ENCODE measurements at regions not wholly inside any gene's neighbourhood (a gene's known extent, or its start where the extent isn't known, plus 50 kb on each side); places are given as distances from the start of the nearest gene placed in this dataset.

- Histone ChIP-seq H3K9me3 (no peaks in the 10 kb centered on the region), H3K27me3 (no peaks in the 10 kb centered on the region), H3K36me3 (no peaks in the 10 kb centered on the region), H3K4me3 (no peak overlapping the region), H3K4me1 (peaks cover 0 to 13% (median 0%) of the 10 kb centered on the region in 12 donors), H3K27ac (no peak overlapping the region)
- TF ChIP-seq POLR2A (IDR thresholded peaks at IDR 0.05): no peak
- TF ChIP-seq, protein P1, sequence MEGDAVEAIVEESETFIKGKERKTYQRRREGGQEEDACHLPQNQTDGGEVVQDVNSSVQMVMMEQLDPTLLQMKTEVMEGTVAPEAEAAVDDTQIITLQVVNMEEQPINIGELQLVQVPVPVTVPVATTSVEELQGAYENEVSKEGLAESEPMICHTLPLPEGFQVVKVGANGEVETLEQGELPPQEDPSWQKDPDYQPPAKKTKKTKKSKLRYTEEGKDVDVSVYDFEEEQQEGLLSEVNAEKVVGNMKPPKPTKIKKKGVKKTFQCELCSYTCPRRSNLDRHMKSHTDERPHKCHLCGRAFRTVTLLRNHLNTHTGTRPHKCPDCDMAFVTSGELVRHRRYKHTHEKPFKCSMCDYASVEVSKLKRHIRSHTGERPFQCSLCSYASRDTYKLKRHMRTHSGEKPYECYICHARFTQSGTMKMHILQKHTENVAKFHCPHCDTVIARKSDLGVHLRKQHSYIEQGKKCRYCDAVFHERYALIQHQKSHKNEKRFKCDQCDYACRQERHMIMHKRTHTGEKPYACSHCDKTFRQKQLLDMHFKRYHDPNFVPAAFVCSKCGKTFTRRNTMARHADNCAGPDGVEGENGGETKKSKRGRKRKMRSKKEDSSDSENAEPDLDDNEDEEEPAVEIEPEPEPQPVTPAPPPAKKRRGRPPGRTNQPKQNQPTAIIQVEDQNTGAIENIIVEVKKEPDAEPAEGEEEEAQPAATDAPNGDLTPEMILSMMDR (IDR thresholded peaks at IDR 0.05): no peak
- ATAC-seq (no peak), DNase-seq (no peak)
- WGBS, 4 donors: 62 to 71% (median 67%) methylated on average over 7 of the region's 7 CpGs
- intact Hi-C loops (cut with DNase I): no loop called here
Observed at GRCh38 chr5:107808671-107809137, 138.0 kb upstream of the EFNA5 start.

DNA sequence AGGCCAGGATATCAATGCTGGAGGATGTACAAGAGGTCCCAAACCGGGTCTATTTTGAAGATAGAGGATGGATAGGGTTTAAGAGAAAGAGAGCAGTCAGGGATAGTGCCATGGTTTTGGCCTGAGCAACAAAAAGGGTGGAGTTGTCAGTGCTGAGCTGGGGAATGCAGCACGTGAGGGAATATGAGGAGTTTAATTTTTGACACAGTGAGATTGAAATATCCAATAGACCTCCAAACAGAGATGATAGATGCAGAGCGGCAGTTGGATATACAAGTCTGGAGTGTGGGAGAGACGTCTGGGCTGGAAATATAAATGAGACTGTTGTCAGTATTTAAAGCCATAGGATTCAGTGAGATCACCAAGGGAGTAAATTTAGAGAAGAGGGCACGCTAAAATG, 136.7 kb upstream of the EFNA5 start:
- H3K9me3 ChIP-seq: no peaks in the 10 kb centered on the region
- WGBS, 4 donors: 40 to 58% (median 50%) methylated on average over 5 of the region's 5 CpGs
- TF ChIP-seq, protein P1 (IDR thresholded peaks at IDR 0.05): no peak
- no peak for DNase-seq
- H3K27ac ChIP-seq: no peak overlapping the region
- H3K4me3 ChIP-seq: no peak overlapping the region
- intact Hi-C loops (cut with DNase I): no loop called here
- no peaks in the 10 kb centered on the region for H3K36me3 ChIP-seq
- no peak for ATAC-seq
- H3K4me1 ChIP-seq: peaks cover 0 to 10% (median 0%) of the 10 kb centered on the region in 12 donors
- H3K27me3 ChIP-seq: no peaks in the 10 kb centered on the region

DNA sequence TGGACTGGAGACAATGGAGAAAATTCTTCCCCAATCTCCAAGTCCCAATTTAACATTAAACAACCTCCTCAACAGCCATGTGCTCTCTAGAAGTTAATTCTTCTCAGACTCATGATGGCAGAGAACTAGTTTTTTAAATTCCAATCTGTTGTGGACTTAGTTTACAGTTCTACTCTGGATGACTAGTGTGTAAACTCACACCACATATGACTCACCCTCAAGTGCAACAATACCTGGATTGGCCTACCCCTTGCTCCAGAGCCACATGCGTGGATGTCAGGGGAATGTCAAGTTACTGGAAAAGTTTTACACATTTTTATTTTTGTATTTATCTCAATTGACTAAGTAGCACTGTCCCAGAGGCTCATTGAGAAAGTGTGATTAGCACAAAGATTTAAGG, 136.0 kb upstream of the EFNA5 start:
- intact Hi-C loops (cut with DNase I): no loop called here
- Histone ChIP-seq H3K4me3 (no peak overlapping the region), H3K27ac (no peak overlapping the region), H3K9me3 (no peaks in the 10 kb centered on the region), H3K36me3 (no peaks in the 10 kb centered on the region), H3K27me3 (no peaks in the 10 kb centered on the region), H3K4me1 (peaks cover 0 to 5% (median 0%) of the 10 kb centered on the region in 12 donors)
- DNase-seq (no peak), ATAC-seq (no peak)
- WGBS, 4 donors: 84 to 94% (median 88%) methylated on average over 1 of the region's 1 CpG
- no peak for TF ChIP-seq POLR2A (IDR thresholded peaks at IDR 0.05)
- TF ChIP-seq, protein P1 (IDR thresholded peaks at IDR 0.05): no peak

DNA sequence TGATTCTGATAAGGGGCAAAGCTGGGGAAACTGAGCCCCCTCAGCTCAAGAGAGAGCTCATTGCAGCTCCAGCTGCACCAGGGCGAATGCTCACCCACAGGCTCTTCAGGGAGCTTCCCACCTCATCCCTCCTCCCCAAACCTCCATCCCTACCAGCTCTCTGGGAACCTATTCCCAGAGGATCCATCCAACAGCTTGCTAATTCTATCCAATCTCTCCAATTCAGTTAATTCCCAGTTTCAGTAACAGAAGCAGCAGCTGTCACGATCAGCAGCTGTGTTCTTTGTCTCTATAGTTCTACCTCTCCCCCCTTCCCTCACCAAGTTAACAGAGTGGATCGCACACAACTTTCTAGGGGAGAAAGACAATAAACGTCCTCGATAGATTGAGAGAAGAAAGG, 135.5 kb upstream of the EFNA5 start:
- H3K36me3 ChIP-seq: no peaks in the 10 kb centered on the region
- H3K4me3 ChIP-seq: no peak overlapping the region
- TF ChIP-seq, protein P1 (IDR thresholded peaks at IDR 0.05): no peak
- TF ChIP-seq POLR2A (IDR thresholded peaks at IDR 0.05): no peak
- intact Hi-C loops (cut with DNase I): no loop called here
- no peak for ATAC-seq
- 72 to 79% (median 77%) methylated on average over 5 of the region's 5 CpGs for WGBS, 4 donors
- H3K4me1 ChIP-seq: peaks cover 0 to 5% (median 0%) of the 10 kb centered on the region in 12 donors
- H3K27me3 ChIP-seq: no peaks in the 10 kb centered on the region
- H3K27ac ChIP-seq: no peak overlapping the region
- no peak for DNase-seq
- H3K9me3 ChIP-seq: no peaks in the 10 kb centered on the region

All from heart left ventricle (tissue), 16 donors.